ENCODE measurements at regions not wholly inside any gene's neighbourhood (a gene's known extent, or its start where the extent isn't known, plus 50 kb on each side); places are given as distances from the start of the nearest gene placed in this dataset.

- TF ChIP-seq, protein P1, sequence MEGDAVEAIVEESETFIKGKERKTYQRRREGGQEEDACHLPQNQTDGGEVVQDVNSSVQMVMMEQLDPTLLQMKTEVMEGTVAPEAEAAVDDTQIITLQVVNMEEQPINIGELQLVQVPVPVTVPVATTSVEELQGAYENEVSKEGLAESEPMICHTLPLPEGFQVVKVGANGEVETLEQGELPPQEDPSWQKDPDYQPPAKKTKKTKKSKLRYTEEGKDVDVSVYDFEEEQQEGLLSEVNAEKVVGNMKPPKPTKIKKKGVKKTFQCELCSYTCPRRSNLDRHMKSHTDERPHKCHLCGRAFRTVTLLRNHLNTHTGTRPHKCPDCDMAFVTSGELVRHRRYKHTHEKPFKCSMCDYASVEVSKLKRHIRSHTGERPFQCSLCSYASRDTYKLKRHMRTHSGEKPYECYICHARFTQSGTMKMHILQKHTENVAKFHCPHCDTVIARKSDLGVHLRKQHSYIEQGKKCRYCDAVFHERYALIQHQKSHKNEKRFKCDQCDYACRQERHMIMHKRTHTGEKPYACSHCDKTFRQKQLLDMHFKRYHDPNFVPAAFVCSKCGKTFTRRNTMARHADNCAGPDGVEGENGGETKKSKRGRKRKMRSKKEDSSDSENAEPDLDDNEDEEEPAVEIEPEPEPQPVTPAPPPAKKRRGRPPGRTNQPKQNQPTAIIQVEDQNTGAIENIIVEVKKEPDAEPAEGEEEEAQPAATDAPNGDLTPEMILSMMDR (conservative IDR thresholded peaks at IDR 0.05): no peak
- TF ChIP-seq EZH2 (IDR thresholded peaks at IDR 0.05; ENCODE audit: low read depth): no peak
Measured at GRCh38 chr5:96120120-96120519, 158.5 kb upstream of the ELL2 start.
